Loucy (cell line): ENCODE measurements at regions not wholly inside any gene's neighbourhood (a gene's known extent, or its start where the extent isn't known, plus 50 kb on each side); places are given as distances from the start of the nearest gene placed in this dataset.

Experiments
- H2AFZ ChIP-seq: fragments of 200-600 bp; sonication (generic); 2 replicates; pipeline ENCODE4 v1.6.0; 2016; ENCODE audit warnings: antibody characterized with exemption, mild to moderate bottlenecking, low read length, moderate library complexity
- H3F3A ChIP-seq: fragments of 200-600 bp; 2 replicates; pipeline ENCODE4 v1.6.0; 2016; ENCODE audit warnings: antibody characterized with exemption, low read depth, mild to moderate bottlenecking
- H3K27me3 ChIP-seq: fragments of 200-600 bp; sonication (generic); 2 replicates; pipeline ENCODE4 v1.6.1; 2014; ENCODE audit warnings: low read length, mild to moderate bottlenecking; ENCODE audit not compliant: insufficient read depth, poor library complexity, severe bottlenecking
- H3K36me3 ChIP-seq: fragments of 200-600 bp; sonication (generic); 2 replicates; pipeline ENCODE4 v1.6.1; 2016; ENCODE audit warnings: low read length; ENCODE audit not compliant: insufficient read depth
- H3K4me1 ChIP-seq: fragments of 200-600 bp; sonication (generic); 2 replicates; pipeline ENCODE4 v1.5.1; 2014; ENCODE audit warnings: low read length, mild to moderate bottlenecking; ENCODE audit not compliant: insufficient read depth, poor library complexity, severe bottlenecking
- H3K4me2 ChIP-seq: fragments of 200-600 bp; sonication (generic); 2 replicates; pipeline ENCODE4 v1.6.0; 2014; ENCODE audit warnings: antibody characterized with exemption, low read length, low read depth, mild to moderate bottlenecking; ENCODE audit not compliant: poor library complexity, severe bottlenecking
- H3K4me3 ChIP-seq: fragments of 200-600 bp; sonication (generic); 2 replicates; pipeline ENCODE4 v1.5.1; 2014; ENCODE audit warnings: low read length, mild to moderate bottlenecking, mixed read lengths; ENCODE audit not compliant: poor library complexity, severe bottlenecking
- H3K79me2 ChIP-seq: fragments of 200-600 bp; sonication (generic); 2 replicates; pipeline ENCODE4 v1.6.1; 2014; ENCODE audit warnings: low read length; ENCODE audit not compliant: insufficient read depth
- H3K9ac ChIP-seq: fragments of 200-600 bp; sonication (generic); 2 replicates; pipeline ENCODE4 v1.6.0; 2014; ENCODE audit warnings: mild to moderate bottlenecking, low read depth, low read length, moderate library complexity; ENCODE audit not compliant: poor library complexity, severe bottlenecking
- H3K9me2 ChIP-seq: fragments of 200-600 bp; sonication (generic); replicated peaks from 2 replicates; pipeline ENCODE4 v1.6.1; 2016; ENCODE audit warnings: low read depth, low read length, mixed read lengths
- H3K9me3 ChIP-seq: fragments of 200-600 bp; sonication (generic); 2 replicates; pipeline ENCODE4 v1.6.1; 2014; ENCODE audit warnings: mild to moderate bottlenecking, antibody characterized with exemption, low read length, low read depth; ENCODE audit not compliant: insufficient read depth
- H4K20me1 ChIP-seq: fragments of 200-600 bp; sonication (generic); 2 replicates; pipeline ENCODE4 v1.6.0; 2014; ENCODE audit warnings: antibody characterized with exemption, low read length, mild to moderate bottlenecking; ENCODE audit not compliant: insufficient read depth, poor library complexity, severe bottlenecking
- CTCF ChIP-seq: fragments of 200-600 bp; sonication (generic); conservative IDR thresholded peaks from 2 replicates; pipeline ENCODE4 v1.5.1; 2014; ENCODE audit warnings: mild to moderate bottlenecking, antibody characterized with exemption, low read length
- EZH2phosphoT487 ChIP-seq: fragments of 200-600 bp; IDR thresholded peaks from 2 replicates; pipeline ENCODE4 v1.6.1; 2018; ENCODE audit warnings: antibody characterized with exemption, mild to moderate bottlenecking, moderate library complexity, borderline replicate concordance

- Histone ChIP-seq H3K4me1 (no peaks in the 10 kb centered on the region), H3K9me2 (no peaks in the 10 kb centered on the region), H3F3A (no peaks in the 10 kb centered on the region), H3K4me3 (no peak overlapping the region), H4K20me1 (no peaks in the 10 kb centered on the region), H3K36me3 (no peaks in the 10 kb centered on the region), H3K9me3 (no peaks in the 10 kb centered on the region), H3K79me2 (no peaks in the 10 kb centered on the region), H2AFZ (no peak overlapping the region), H3K4me2 (no peak overlapping the region), H3K27me3 (no peaks in the 10 kb centered on the region), H3K9ac (no peak overlapping the region)
- TF ChIP-seq EZH2phosphoT487 (no peak), CTCF (no peak)
These were observed 166.3 kb upstream of the RAB4A start for GRCh38 chr1:229104654-229105053.

- no peak overlapping the region for H3K4me3 ChIP-seq
- H3K9me3 ChIP-seq, result no peaks in the 10 kb centered on the region
- no peaks in the 10 kb centered on the region for H3K79me2 ChIP-seq
- H3K4me2 ChIP-seq, result no peak overlapping the region
- no peaks in the 10 kb centered on the region for H3K36me3 ChIP-seq
- no peak overlapping the region for H3K9ac ChIP-seq
- H3K4me1 ChIP-seq, result no peaks in the 10 kb centered on the region
- H2AFZ ChIP-seq, result no peak overlapping the region
- no peaks in the 10 kb centered on the region for H4K20me1 ChIP-seq
- TF ChIP-seq EZH2phosphoT487, result no peak
- TF ChIP-seq CTCF, result no peak
- no peaks in the 10 kb centered on the region for H3K27me3 ChIP-seq
- no peaks in the 10 kb centered on the region for H3K9me2 ChIP-seq
- H3F3A ChIP-seq, result no peaks in the 10 kb centered on the region
These were observed 165.8 kb upstream of the RAB4A start for GRCh38 chr1:229105109-229105508.

GRCh38 chr1:229105822-229106525, 164.9 kb upstream of the RAB4A start:
- no peaks in the 10 kb centered on the region for H3K9me2 ChIP-seq
- H2AFZ ChIP-seq, result no peak overlapping the region
- no peaks in the 10 kb centered on the region for H3K79me2 ChIP-seq
- no peak overlapping the region for H3K9ac ChIP-seq
- H3K4me2 ChIP-seq, result no peak overlapping the region
- no peaks in the 10 kb centered on the region for H3F3A ChIP-seq
- no peaks in the 10 kb centered on the region for H3K36me3 ChIP-seq
- no peaks in the 10 kb centered on the region for H3K4me1 ChIP-seq
- no peak overlapping the region for H3K4me3 ChIP-seq
- no peaks in the 10 kb centered on the region for H3K27me3 ChIP-seq
- no peak for TF ChIP-seq CTCF
- TF ChIP-seq EZH2phosphoT487, result no peak
- no peaks in the 10 kb centered on the region for H4K20me1 ChIP-seq
- no peaks in the 10 kb centered on the region for H3K9me3 ChIP-seq
